AG08396 (cell line): ENCODE measurements at regions not wholly inside any gene's neighbourhood (a gene's known extent, or its start where the extent isn't known, plus 50 kb on each side); places are given as distances from the start of the nearest gene placed in this dataset.

Source experiments
- DNase-seq: peaks from one replicate; pipeline ENCODE4 v3.0.0; 2012; ENCODE audit warnings: low spot score, mixed read lengths

DNA sequence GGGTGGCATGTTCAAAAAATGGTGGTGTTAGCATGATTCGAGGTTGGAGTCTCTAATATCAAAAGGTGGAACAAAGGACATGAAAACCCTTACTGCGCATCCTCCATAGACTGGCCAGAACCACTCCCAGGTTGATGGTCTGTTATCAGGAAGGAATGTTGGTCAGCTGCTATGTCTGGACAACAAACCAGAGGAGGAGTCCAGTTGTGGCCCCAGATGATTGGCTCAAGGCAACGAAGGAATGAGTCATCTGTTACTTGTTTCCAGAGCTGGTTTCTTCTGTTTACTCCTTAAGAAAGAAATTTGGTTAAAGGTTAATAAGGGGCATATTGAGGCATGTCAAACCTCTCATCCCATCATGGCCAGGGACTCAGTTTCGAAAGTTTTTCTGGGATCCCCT is 56.8 kb upstream of the GRIA4 start:
- DNase-seq, result peak; percentile 50

DNA sequence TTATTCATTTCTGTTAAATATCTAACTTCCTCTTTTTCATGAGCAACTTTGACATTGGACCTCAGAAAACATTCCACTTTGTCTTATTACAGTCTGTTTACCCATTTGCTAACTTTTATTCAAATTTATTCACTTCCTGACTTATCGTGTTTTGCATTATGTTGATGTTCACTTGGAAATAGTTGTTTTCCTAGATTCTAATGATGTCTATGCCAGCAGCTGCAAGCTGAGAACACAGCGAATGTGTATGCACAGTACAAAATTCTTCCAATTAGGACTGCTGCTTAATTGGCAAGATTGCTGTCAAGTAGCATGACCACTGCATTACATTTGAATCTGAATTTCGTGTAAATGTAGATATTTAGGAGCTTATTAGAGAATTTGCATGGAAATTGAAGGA is 61.5 kb upstream of the GRIA4 start:
- DNase-seq, result no peak

DNA sequence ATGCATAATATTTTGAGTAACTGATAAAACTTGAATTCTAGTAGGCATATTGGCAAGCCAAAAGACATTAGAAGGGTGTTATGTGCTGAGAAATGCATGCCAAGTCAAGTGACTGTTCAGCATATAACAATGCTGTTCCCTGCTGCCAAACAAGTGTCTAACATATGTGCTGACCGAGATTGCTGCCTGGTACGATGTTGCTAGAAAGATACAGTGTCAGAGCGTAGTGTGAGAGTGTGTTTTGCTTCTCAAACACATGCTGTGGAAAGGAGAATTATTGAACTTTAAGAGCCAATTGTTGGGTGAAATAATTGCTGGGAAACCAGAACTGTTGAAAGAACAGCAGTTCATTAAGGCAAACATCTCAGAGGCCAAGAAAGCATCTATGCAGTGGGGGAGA is 71.3 kb upstream of the GRIA4 start:
- no peak for DNase-seq

DNA sequence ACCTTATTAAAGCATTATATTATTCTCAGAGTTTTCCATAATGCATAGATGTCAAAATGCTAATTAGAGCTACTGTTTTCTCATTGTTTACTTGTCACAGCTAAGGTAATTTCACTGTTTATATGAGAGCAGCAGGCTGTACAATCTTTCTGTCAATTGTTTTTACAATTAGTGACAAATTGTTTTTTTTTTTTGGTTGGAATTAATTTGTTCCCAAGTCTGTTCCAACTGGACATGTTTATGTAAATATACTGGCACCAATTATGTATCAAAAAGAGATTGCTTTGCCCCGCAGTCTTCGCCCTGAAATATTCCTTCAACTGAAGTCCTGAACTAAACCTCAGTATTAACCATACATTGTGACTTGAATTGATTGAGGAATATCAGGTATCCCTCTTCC is 72.3 kb upstream of the GRIA4 start:
- no peak for DNase-seq

DNA sequence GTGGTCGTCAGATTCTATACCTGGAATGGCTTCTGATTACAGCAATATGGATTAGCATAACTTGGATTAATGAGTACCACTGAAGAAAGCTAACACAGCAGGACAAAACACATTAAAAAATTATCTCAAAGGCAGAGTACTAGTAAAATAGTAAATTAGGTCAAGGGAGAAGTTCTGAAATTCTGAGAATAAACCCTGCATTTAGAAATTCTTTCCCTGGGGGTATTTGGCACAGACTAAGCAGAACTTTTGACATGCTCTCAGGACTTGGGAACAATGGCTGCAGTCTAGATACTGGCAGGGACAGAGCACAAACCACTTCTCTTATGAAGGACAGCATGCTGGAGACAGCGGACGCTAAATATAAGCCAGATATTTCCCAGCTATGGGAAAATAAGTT is 85.6 kb upstream of the GRIA4 start:
- no peak for DNase-seq

DNA sequence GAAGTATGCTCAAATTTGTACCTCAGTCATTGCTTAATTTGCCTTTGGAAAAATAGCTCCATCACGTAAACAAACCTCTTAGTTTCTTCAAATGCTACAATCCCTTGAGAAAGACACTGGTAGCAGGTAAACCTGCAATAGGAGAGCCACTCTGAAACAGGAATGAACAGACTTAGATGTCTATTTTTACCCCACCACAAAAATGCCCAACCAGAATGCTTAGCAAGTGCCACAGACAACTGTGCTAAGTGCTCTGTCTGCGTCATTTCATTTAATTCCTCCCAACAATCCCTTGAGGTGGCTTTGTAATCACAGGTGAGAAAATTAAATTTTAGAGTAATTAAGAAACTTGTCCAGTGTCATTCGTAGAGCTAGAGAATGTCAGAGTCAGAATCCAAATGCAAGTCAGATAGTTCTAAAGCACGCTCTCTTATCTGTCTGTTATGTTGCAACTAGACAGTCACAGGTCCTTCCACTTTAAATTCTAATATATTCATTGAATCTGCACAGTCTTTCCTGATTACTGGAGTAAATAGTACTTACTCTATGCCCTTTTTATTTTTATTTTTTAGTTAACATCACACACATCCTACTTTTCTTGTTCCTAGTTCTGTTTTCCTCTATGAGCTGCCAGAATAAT is 89.0 kb upstream of the GRIA4 start:
- no peak for DNase-seq

DNA sequence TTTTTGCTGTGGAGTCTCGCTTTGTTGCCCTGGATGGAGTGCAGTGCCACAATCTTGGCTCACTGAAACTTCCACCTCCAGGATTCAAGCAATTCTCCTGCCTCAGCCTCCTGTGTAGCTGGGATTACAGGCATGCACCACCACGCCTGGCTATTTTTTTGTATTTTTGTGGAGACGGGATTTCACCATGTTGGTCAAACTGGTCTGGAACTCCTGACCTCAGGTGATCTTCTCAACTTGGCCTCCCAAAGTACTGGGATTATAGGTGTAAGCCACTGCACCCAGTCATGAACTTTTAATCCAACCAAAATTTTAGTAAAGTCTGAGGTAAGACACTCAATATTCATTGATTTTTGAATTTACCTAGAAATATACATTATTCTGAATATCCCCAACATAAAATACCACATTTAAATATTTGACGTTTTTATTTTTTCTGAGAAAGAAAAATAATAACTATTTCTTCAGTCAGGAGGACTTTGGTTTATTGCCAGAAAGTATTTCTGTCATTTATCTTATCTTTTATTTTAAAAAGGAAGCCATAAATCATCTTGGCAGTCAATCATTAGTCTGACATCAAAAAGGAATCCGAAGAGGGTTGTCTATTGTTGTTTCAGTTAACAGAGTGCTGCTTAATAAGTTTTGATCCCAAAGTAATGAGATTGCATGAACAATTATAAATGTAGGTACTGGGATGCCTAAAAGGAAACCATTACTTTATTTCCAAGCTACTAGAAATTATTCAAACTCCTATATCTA is 102.2 kb upstream of the GRIA4 start:
- DNase-seq, result no peak

DNA sequence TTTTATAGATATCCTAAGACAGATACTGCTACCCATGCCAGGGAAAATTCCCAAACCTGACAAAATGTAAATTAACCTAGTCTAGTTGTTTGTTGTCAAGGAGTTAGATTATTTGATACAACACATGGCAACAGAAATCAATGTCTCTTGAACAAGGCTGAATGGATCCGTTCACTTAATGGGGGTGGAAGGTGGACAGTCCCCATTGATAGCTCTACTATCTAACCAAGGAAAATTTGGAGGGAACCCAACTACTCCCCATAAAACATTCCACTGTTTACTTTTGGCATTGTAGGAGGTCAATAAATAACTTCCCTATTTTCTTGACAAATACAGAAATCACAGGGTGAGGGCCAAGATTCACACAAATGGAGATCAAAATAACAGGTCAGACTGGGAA is 117.9 kb upstream of the GRIA4 start:
- DNase-seq, result no peak

DNA sequence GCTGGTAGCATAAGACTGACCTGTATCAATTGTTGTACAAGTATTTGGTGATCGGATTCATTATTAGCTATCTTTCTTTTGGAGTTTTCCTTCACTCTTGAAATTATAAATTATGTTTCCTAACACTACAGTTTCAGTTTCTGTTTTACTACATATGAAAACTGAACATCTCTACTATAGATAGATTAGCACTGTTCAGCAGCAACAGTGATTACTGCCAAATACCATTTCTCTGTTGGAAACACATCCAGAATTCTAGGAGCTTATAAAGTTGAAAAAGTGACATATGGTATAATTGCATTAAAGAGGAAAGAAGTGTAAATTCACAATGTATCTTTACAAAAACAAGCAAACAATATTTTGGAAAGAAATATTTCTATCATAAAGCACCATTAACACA is 118.5 kb upstream of the GRIA4 start:
- DNase-seq, result no peak

DNA sequence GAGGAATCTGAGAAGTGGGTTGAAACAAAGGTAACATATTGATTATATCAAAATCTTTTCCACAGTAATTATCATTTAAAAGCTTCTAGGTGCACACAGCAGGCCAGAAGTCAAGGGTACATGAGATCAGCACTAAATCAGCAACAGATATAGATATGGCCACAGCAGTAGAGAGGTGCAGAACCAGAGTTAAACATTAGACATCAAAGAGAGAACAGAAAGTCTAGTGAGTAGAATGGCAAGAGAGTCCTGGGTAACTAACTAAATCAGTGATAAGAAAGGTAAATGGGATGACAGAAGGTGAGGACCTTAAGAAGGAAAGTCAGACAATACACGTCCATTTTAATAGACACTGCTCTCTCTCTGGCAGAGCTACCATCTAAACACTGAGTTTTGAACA is 119.5 kb upstream of the GRIA4 start:
- DNase-seq, result no peak

DNA sequence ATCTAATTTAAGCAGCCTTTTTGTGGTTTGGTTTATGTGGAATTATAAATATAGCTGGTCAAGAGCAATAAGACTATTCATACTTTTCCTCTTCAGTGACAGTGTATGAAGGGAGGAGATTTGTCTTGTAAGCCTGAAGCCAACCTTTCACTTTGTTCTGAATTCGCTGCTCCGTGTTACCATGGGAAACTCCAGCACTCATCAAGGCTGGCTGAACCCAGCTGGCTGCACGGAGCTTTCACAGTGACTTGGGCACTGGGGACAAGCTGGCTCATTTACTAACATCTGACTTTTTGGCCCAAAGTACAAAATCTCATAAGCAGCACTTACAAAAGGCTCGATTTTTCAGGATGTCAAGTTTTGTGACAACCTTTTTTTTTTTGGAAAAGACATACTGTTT is 120.4 kb upstream of the GRIA4 start:
- DNase-seq, result peak; percentile 27

DNA sequence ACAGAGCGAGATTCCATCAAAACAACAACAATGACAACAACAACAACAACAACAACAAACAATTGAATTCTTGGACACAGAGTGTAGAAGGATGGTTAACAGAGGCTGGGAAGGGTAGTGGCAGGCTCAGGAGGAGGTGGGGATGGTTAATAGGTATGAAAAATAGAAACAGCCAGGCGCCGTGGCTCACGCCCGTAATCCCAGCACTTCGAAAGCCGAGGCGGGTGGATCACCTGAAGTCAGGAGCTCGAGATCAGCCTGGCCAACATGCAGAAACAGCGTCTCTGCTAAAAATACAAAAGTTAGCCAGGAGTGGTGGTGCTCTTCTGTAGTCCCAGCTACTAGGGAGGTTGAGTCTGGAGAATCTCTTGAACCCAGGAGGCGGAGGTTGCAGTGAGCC is 122.9 kb upstream of the GRIA4 start:
- no peak for DNase-seq

DNA sequence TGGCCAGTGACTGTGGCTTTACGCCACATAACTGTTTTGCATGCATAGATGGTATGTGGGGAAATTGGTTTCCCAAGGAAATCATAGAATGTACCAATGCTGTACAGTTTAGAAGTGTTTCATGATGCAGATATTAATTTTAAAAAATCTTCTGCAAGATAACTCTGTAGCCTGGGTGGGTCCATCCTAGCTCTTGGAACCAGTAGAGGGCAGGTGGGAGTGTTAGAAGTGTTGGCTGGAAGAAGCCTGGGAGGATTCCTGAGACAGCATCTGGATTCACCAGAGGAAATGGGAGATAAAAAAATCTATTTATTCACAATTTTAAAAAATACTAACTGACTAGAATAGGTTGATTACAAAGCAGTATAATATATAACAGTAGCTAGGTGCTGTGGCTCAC is 139.9 kb upstream of the GRIA4 start:
- no peak for DNase-seq

DNA sequence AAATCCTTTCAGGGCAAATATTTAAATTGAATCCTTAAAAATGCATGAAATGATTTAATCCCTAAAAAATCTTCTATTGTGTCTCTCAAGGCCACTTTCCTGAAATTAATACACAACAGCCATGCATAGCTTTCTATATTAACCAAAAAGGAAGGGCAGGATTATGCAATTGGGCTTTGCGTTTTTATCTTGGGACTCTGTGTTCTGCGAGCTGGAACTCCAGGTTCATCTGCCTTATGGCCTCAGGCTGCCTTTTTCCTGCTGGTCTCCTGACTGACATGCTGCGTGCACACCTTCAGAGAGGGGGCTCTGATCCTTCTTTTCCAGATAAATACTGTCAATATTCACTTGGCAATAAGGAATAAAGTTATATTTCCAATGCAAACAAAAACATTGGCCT is 141.7 kb upstream of the GRIA4 start:
- no peak for DNase-seq

DNA sequence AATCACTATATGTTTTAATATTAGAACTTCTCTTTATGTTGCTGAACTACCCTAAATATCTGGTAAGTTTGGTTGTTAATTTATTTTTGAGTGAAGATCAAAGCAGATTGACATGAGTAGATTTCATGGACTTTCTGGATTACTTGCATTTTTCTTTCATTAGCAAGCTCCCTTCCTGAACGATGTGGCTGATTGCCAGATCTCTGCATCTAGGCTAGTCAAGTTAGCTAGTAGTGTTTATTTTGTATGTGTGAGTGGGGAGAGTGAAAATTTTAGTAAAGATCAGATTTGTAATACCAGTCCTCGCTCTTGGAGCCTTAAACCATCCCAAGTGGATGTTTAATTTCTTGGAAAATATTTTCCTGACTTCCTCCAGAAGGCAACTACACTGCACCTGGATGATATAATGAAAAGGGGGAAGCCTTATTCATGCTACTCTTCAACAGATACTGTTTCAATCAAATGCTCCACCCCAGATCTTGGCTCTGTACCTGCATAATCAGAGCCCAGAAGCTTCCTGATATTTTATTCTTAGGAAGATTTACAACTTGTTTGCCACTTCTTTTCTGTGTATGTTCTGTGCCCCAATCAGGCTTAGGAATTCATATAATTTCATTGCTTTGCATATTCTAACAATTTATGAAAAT is 143.2 kb upstream of the GRIA4 start:
- DNase-seq, result peak; percentile 17

DNA sequence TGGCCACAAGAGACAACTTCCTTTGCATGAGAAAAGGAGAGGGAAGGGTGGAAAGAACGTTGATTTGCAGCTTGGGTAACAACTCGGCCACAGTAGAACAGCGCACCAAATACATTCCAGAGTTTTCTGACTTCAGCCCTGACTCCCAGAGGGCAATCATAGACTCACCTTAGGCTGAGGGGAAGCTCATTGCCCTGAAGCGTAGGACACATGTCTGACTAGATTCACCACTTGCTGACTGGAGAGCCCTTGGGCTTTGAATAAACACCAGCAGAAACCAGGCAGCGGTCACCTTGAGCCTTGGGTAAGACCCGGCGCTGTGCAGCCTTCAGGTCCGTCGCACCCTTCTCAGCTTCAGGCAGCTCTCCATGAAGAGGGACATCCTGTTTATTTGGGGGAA is 151.8 kb upstream of the GRIA4 start:
- no peak for DNase-seq

DNA sequence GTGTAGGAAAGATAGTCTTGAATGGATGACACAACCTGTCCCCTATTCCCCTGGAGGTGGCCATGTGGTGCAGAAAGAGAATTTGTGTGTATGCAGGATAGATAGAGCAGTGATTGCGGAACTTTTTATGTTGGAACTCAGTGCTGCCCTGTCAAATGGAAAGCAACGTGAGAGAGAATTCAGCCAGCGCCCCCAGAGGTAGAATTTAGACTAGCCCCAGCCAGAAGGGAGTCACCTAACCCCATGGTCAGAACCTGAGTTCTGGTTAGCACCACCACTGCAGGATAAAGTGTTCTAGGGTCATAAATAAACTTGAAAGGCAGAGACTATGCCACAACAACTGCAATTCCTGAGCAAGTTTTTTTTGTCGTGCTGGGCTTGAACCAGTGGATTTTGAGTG is 152.9 kb upstream of the GRIA4 start:
- DNase-seq, result no peak

DNA sequence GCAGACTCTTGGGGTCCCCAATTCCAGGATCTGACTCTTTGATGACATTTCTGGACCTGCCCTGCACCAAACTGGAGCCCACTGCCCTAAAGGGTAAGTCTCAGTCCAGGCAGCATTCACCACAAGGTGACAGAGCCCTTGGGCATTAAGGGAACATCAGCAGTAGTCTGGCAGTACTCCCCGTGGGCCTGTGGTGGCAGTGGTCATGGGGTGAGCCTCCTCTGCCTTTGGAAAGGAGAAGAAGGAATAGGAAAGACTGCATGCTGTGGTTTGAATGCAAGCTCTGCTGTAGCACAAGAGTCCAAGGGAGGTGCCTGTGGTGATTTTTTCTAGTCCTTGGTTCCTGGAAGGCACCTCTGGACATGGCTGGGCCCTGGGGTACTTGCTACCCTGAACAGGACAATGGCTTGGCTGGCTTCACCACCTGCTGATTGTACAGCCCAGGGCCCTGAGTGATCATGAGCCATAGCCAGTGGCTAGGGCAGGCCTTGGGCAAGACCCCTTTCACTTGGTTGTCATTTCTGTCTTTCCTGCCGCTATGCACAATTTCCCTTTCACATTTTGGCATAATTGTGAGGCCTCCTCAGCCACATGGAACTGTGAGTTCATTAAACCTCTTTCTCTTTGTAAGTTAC is 160.7 kb upstream of the GRIA4 start:
- no peak for DNase-seq

DNA sequence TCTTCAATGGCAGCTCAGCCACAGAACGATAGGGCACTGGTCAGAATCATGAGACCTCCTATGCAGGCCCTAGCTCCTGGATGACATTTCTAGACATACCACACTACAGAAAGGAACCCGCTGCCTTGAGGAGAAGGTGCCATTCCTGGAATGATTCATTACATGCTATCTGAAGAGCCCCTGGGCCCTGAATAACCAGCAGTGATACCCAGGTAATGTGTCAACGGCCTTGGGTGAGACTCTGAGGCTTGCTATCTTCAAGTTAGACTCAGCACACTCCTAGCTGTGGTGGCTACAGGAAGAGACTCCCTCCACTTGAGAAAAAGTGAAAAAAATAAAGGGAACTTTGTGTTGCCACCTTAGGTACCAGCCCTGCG is 161.2 kb upstream of the GRIA4 start:
- DNase-seq, result no peak

DNA sequence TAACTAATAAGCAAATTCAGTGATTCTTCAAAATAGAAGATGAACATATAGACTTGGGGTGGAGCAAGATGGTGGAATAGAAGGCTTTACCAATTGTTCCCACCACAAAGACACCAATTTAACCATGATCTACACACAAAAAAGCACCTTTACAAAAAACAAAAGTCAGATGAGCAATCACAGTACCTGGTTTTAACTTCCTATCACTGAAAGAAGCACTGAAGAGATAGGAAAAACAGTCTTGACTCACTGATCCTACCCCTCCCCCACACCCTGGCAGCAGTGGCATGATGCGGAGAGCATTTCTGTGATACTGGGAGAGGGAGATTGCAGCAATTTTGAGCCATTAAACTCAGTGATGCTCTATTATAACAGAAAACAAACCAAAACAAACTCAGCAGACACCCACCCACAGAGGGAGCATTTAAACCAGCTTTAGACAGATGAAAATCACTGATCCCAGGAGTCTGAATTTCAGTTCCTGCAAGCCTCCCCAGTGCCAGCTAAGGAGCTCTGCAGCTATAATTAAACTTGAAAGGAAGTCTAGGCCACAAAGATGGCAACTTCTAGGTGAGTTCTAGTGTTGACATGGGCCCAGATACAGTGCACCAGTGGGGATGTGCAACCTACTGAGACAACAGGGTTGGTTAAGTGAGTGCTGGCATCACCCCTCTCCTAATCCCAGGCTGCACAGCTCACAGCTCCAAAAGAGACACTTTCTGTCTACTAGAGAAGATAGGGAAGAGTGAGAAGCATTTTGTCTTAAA is 161.8 kb upstream of the GRIA4 start:
- no peak for DNase-seq

DNA sequence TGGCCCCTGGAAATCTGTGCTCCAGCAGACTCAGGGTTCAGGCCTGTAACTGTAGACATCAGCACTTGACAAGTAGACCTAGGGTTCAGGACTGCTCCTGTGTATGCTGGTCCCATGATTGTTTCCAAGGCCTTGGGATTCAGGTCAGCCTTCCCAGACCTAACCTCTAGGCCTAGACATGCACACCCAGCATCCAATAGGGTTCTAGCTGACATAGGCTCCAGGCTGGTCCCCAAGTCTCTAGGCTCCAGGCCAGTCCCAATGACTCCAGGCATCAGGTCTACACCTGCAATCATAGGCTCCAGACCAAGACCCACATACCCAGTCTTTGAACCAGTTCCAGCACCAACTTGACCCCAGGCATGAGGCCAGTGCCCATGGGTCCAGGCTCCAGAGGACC is 166.2 kb upstream of the GRIA4 start:
- no peak for DNase-seq

DNA sequence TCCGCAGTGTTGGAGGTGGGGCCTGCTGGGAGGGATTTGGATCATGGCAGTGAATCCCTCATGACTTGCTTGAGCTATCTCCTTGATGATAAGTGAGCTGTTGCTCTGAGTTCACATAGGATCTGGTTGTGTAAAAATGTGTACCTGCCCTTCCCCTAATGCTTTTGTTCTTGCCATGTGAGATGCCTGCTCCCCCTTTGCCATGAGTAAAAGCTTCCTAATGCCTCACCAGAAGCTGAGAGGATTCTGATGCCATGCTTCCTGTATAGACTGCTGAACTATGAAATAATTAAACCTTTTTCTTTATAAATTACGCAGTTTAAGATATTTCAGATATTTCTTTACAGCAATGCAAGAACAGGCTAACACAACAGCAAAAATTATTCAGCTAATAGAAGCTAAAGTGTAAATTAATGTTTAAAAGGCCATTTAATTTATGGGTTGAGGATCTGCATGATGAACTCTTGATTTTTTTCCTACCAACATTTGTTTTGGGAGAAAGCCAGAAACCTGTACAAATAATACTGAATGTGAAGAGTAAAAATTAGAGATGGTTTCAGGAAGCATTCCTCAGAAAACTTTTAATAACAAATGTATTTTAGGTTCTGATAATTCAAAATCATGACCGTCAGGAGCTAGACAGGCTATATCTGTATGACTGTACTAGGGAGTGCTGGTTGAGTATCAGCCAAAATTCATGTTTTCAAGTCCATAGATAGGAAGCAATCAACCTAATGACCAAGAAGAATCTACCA is 177.5 kb upstream of the GRIA4 start:
- DNase-seq, result no peak
